ENCODE measurements at regions not wholly inside any gene's neighbourhood (a gene's known extent, or its start where the extent isn't known, plus 50 kb on each side); places are given as distances from the start of the nearest gene placed in this dataset.

- Histone ChIP-seq H3K36me3 (ENCODE audit: control insufficient read depth, insufficient read depth, low read length) (no peaks in the 10 kb centered on the region), H3K4me2 (ENCODE audit: extremely low read depth, insufficient read depth, low read length) (no peak overlapping the region), H3K4me3 (replicated peaks in 1 of 4; ENCODE audit: control extremely low read depth in 1 of 4, insufficient read depth in 1 of 4, low read depth in 3 of 4, low read length in 4 of 4) (no peak overlapping the region), H3K27me3 (ENCODE audit: control insufficient read depth, insufficient read depth, low read length) (no peaks in the 10 kb centered on the region), H4K20me1 (ENCODE audit: control insufficient read depth, extremely low read depth, insufficient read depth, low read length) (no peaks in the 10 kb centered on the region), H3K27ac (ENCODE audit: insufficient read depth, low read length) (no peak overlapping the region), H3K9ac (ENCODE audit: insufficient read depth, low read length) (no peak overlapping the region), H3K9me3 (ENCODE audit: control insufficient read depth, insufficient read depth, low read depth, low read length) (no peaks in the 10 kb centered on the region), H2AFZ (ENCODE audit: low read length) (no peak overlapping the region), H3K79me2 (ENCODE audit: control insufficient read depth, insufficient read depth, low read length) (no peaks in the 10 kb centered on the region), H3K4me1 (ENCODE audit: control insufficient read depth, extremely low read depth, insufficient read depth, low read length) (no peaks in the 10 kb centered on the region)
- TF ChIP-seq EZH2 (IDR thresholded peaks at IDR 0.05; ENCODE audit: low read length, missing control alignments) (no peak), CTCF (conservative IDR thresholded peaks at IDR 0.05 in 1 of 2, IDR thresholded peaks at IDR 0.05 in 1 of 2; ENCODE audit: low read depth in 1 of 2, low read length in 2 of 2) (no peak)
- DNase-seq (ENCODE audit: low read depth in 2 of 2): no peak
Measured at GRCh38 chr3:187522890-187523289, 147.3 kb downstream of the SST start.

DNA sequence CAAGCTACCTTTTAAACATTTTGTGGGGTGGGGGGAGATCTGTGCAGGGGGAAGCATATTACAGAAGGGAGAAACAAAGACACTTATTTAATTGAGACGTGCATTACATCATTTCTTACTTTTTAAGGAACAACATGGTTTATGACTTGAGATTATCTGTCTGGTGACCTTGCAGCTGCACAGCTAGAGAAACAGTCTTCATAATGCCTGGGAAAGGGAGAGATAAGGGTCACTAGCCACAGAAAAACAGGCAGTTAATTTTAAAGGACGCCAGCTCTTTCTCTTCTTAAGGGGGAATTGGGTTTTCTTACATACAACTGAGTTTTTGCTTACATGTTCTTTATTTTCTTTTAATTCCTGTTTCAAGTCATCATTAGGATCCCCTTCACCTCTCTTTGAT is 147.9 kb downstream of the SST start:
- Histone ChIP-seq H3K27ac (ENCODE audit: insufficient read depth, low read length) (no peak overlapping the region), H2AFZ (ENCODE audit: low read length) (no peak overlapping the region), H3K79me2 (ENCODE audit: control insufficient read depth, insufficient read depth, low read length) (no peaks in the 10 kb centered on the region), H3K4me1 (ENCODE audit: control insufficient read depth, extremely low read depth, insufficient read depth, low read length) (no peaks in the 10 kb centered on the region), H3K9me3 (ENCODE audit: control insufficient read depth, insufficient read depth, low read depth, low read length) (no peaks in the 10 kb centered on the region), H3K27me3 (ENCODE audit: control insufficient read depth, insufficient read depth, low read length) (no peaks in the 10 kb centered on the region), H3K9ac (ENCODE audit: insufficient read depth, low read length) (no peak overlapping the region), H4K20me1 (ENCODE audit: control insufficient read depth, extremely low read depth, insufficient read depth, low read length) (no peaks in the 10 kb centered on the region), H3K4me2 (ENCODE audit: extremely low read depth, insufficient read depth, low read length) (no peak overlapping the region), H3K36me3 (ENCODE audit: control insufficient read depth, insufficient read depth, low read length) (no peaks in the 10 kb centered on the region), H3K4me3 (replicated peaks in 1 of 4; ENCODE audit: control extremely low read depth in 1 of 4, insufficient read depth in 1 of 4, low read depth in 3 of 4, low read length in 4 of 4) (no peak overlapping the region)
- TF ChIP-seq CTCF (conservative IDR thresholded peaks at IDR 0.05 in 1 of 2, IDR thresholded peaks at IDR 0.05 in 1 of 2; ENCODE audit: low read depth in 1 of 2, low read length in 2 of 2): no peak
- TF ChIP-seq EZH2 (IDR thresholded peaks at IDR 0.05; ENCODE audit: low read length, missing control alignments): no peak
- DNase-seq (ENCODE audit: low read depth in 2 of 2): no peak

- no peak overlapping the region for H3K27ac ChIP-seq (ENCODE audit: insufficient read depth, low read length)
- H3K79me2 ChIP-seq (ENCODE audit: control insufficient read depth, insufficient read depth, low read length): no peaks in the 10 kb centered on the region
- no peak overlapping the region for H3K4me3 ChIP-seq (replicated peaks in 1 of 4; ENCODE audit: control extremely low read depth in 1 of 4, insufficient read depth in 1 of 4, low read depth in 3 of 4, low read length in 4 of 4)
- H4K20me1 ChIP-seq (ENCODE audit: control insufficient read depth, extremely low read depth, insufficient read depth, low read length): no peaks in the 10 kb centered on the region
- H3K27me3 ChIP-seq (ENCODE audit: control insufficient read depth, insufficient read depth, low read length): no peaks in the 10 kb centered on the region
- no peak overlapping the region for H2AFZ ChIP-seq (ENCODE audit: low read length)
- TF ChIP-seq CTCF (conservative IDR thresholded peaks at IDR 0.05 in 1 of 2, IDR thresholded peaks at IDR 0.05 in 1 of 2; ENCODE audit: low read depth in 1 of 2, low read length in 2 of 2) (no peak), EZH2 (IDR thresholded peaks at IDR 0.05; ENCODE audit: low read length, missing control alignments) (no peak)
- DNase-seq (ENCODE audit: low read depth in 2 of 2): no peak
- no peak overlapping the region for H3K9ac ChIP-seq (ENCODE audit: insufficient read depth, low read length)
- no peaks in the 10 kb centered on the region for H3K36me3 ChIP-seq (ENCODE audit: control insufficient read depth, insufficient read depth, low read length)
- H3K4me1 ChIP-seq (ENCODE audit: control insufficient read depth, extremely low read depth, insufficient read depth, low read length): no peaks in the 10 kb centered on the region
- H3K4me2 ChIP-seq (ENCODE audit: extremely low read depth, insufficient read depth, low read length): no peak overlapping the region
- H3K9me3 ChIP-seq (ENCODE audit: control insufficient read depth, insufficient read depth, low read depth, low read length): no peaks in the 10 kb centered on the region
Measured at GRCh38 chr3:187521546-187521945, 148.6 kb downstream of the SST start.
